ENCODE measurements at regions not wholly inside any gene's neighbourhood (a gene's known extent, or its start where the extent isn't known, plus 50 kb on each side); places are given as distances from the start of the nearest gene placed in this dataset.

GRCh38 chr16:51877686-51878085 lies 669.3 kb downstream of the TOX3 start:
- TF ChIP-seq CTCF (IDR thresholded peaks at IDR 0.05) (no peak), POLR2AphosphoS5 (IDR thresholded peaks at IDR 0.05) (no peak), POLR2A (IDR thresholded peaks at IDR 0.05) (no peak), EP300 (IDR thresholded peaks at IDR 0.05; ENCODE audit: low read depth) (no peak)

Measured in transverse colon (tissue), 4 donors.